T-helper 17 cell (primary cell): ENCODE measurements at regions not wholly inside any gene's neighbourhood (a gene's known extent, or its start where the extent isn't known, plus 50 kb on each side); places are given as distances from the start of the nearest gene placed in this dataset.
"Not testable (repeated sequence)": the region's sequence is repeated elsewhere in the genome, so short reads cannot be mapped to it uniquely, and the experiment has no call there.

Source experiments
- ATAC-seq: fragments of 150-1000 bp; cut with Tn5 transposase; 2 replicates; pipeline ENCODE4 v1.10.0; 2021; ENCODE audit warnings: mild to moderate bottlenecking, moderate library complexity
- DNase-seq, 3 donors: peaks; one replicate each; pipeline versions ENCODE4 v3.0.0 to v3.0.0-alpha.2; 2020 to 2021
- H3K9me3 ChIP-seq: one replicate; pipeline ENCODE4 v1.7.0; 2013; ENCODE audit warnings: low read length, mild to moderate bottlenecking; ENCODE audit not compliant: control insufficient read depth, poor library complexity, severe bottlenecking
- H3K27ac Mint-ChIP-seq: one replicate; pipeline ENCODE4 v1.8.0; 2022; ENCODE audit warnings: mild to moderate bottlenecking, moderate library complexity, mixed read lengths
- H3K27me3 Mint-ChIP-seq: one replicate; pipeline ENCODE4 v1.8.0; 2022; ENCODE audit warnings: mixed read lengths
- H3K36me3 Mint-ChIP-seq: one replicate; pipeline ENCODE4 v1.8.0; 2022; ENCODE audit warnings: low read depth, mixed read lengths
- H3K4me1 Mint-ChIP-seq: one replicate; pipeline ENCODE4 v1.8.0; 2022; ENCODE audit warnings: mild to moderate bottlenecking, mixed read lengths
- H3K4me3 Mint-ChIP-seq: one replicate; pipeline ENCODE4 v1.8.0; 2022; ENCODE audit warnings: mild to moderate bottlenecking, moderate library complexity, mixed read lengths

- no peaks in the 10 kb centered on the region for H3K9me3 ChIP-seq
- no peaks in the 10 kb centered on the region for H3K36me3 Mint-ChIP-seq
- no peak for DNase-seq
- no peak overlapping the region for H3K4me3 Mint-ChIP-seq
- H3K4me1 Mint-ChIP-seq, result no peaks in the 10 kb centered on the region
- no peak overlapping the region for H3K27ac Mint-ChIP-seq
- no peaks in the 10 kb centered on the region for H3K27me3 Mint-ChIP-seq
- ATAC-seq, result no peak
Observed at GRCh38 chr18:71252351-71252865, 963.6 kb downstream of the SOCS6 start.

- Mint-ChIP-seq H3K27me3 (no peaks in the 10 kb centered on the region), H3K4me3 (no peak overlapping the region), H3K36me3 (no peaks in the 10 kb centered on the region), H3K27ac (no peak overlapping the region), H3K4me1 (no peaks in the 10 kb centered on the region)
- DNase-seq, result no peak
- no peak for ATAC-seq
- no peaks in the 10 kb centered on the region for H3K9me3 ChIP-seq
Observed at GRCh38 chr18:71250191-71250590, 961.3 kb downstream of the SOCS6 start.

GRCh38 chr18:71249791-71250190 lies 960.9 kb downstream of the SOCS6 start:
- no peak overlapping the region for H3K27ac Mint-ChIP-seq
- no peaks in the 10 kb centered on the region for H3K27me3 Mint-ChIP-seq
- H3K36me3 Mint-ChIP-seq, result no peaks in the 10 kb centered on the region
- no peaks in the 10 kb centered on the region for H3K4me1 Mint-ChIP-seq
- H3K9me3 ChIP-seq, result no peaks in the 10 kb centered on the region
- DNase-seq, result no peak
- ATAC-seq, result no peak
- no peak overlapping the region for H3K4me3 Mint-ChIP-seq

- no peaks in the 10 kb centered on the region for H3K9me3 ChIP-seq
- Mint-ChIP-seq H3K4me3 (no peak overlapping the region), H3K4me1 (no peaks in the 10 kb centered on the region), H3K27me3 (no peaks in the 10 kb centered on the region), H3K36me3 (no peaks in the 10 kb centered on the region), H3K27ac (no peak overlapping the region)
- ATAC-seq (no peak), DNase-seq (no peak)
Observed at GRCh38 chr18:71242981-71243380, 954.1 kb downstream of the SOCS6 start.

- no peaks in the 10 kb centered on the region for H3K9me3 ChIP-seq
- ATAC-seq (no peak), DNase-seq (no peak)
- no peak overlapping the region for H3K4me3 Mint-ChIP-seq
- no peaks in the 10 kb centered on the region for H3K4me1 Mint-ChIP-seq
- no peak overlapping the region for H3K27ac Mint-ChIP-seq
- no peaks in the 10 kb centered on the region for H3K27me3 Mint-ChIP-seq
- no peaks in the 10 kb centered on the region for H3K36me3 Mint-ChIP-seq
Observed at GRCh38 chr18:71238974-71239624, 950.3 kb downstream of the SOCS6 start.

- ATAC-seq, result no peak
- no peaks in the 10 kb centered on the region for H3K36me3 Mint-ChIP-seq
Observed at GRCh38 chr18:71237641-71238040, 948.8 kb downstream of the SOCS6 start.

GRCh38 chr18:71233177-71233576 lies 944.3 kb downstream of the SOCS6 start:
- DNase-seq (no peak), ATAC-seq (no peak)
- no peaks in the 10 kb centered on the region for H3K9me3 ChIP-seq
- no peaks in the 10 kb centered on the region for H3K4me1 Mint-ChIP-seq
- H3K4me3 Mint-ChIP-seq, result no peak overlapping the region
- no peaks in the 10 kb centered on the region for H3K27me3 Mint-ChIP-seq
- H3K27ac Mint-ChIP-seq, result no peak overlapping the region
- H3K36me3 Mint-ChIP-seq, result no peaks in the 10 kb centered on the region

More at GRCh38 chr18:71237641-71238040, 948.8 kb downstream of the SOCS6 start:
- Mint-ChIP-seq H3K4me3 (no peak overlapping the region), H3K27me3 (no peaks in the 10 kb centered on the region), H3K4me1 (no peaks in the 10 kb centered on the region), H3K27ac (no peak overlapping the region)
- H3K9me3 ChIP-seq, result no peaks in the 10 kb centered on the region
- DNase-seq, result no peak

- DNase-seq (no peak), ATAC-seq (no peak)
- H3K4me1 Mint-ChIP-seq, result no peaks in the 10 kb centered on the region
- no peaks in the 10 kb centered on the region for H3K36me3 Mint-ChIP-seq
- no peak overlapping the region for H3K4me3 Mint-ChIP-seq
- no peaks in the 10 kb centered on the region for H3K27me3 Mint-ChIP-seq
- H3K27ac Mint-ChIP-seq, result no peak overlapping the region
- H3K9me3 ChIP-seq, result no peaks in the 10 kb centered on the region
Observed at GRCh38 chr18:71223486-71223885, 934.6 kb downstream of the SOCS6 start.

GRCh38 chr18:71221405-71221804 lies 932.6 kb downstream of the SOCS6 start:
- no peaks in the 10 kb centered on the region for H3K4me1 Mint-ChIP-seq
- no peak overlapping the region for H3K4me3 Mint-ChIP-seq

GRCh38 chr18:71212739-71213138 lies 923.9 kb downstream of the SOCS6 start:
- H3K27me3 Mint-ChIP-seq, DNase-seq, H3K27ac Mint-ChIP-seq, ATAC-seq, H3K36me3 Mint-ChIP-seq, H3K9me3 ChIP-seq, H3K4me1 Mint-ChIP-seq, H3K4me3 Mint-ChIP-seq: not testable (repeated sequence)

More at GRCh38 chr18:71221405-71221804, 932.6 kb downstream of the SOCS6 start:
- DNase-seq (no peak), ATAC-seq (no peak)
- H3K27ac Mint-ChIP-seq, result no peak overlapping the region
- no peaks in the 10 kb centered on the region for H3K36me3 Mint-ChIP-seq
- H3K27me3 Mint-ChIP-seq, result no peaks in the 10 kb centered on the region
- no peaks in the 10 kb centered on the region for H3K9me3 ChIP-seq

- no peaks in the 10 kb centered on the region for H3K36me3 Mint-ChIP-seq
- H3K4me3 Mint-ChIP-seq, result no peak overlapping the region
- H3K27me3 Mint-ChIP-seq, result no peaks in the 10 kb centered on the region
- H3K4me1 Mint-ChIP-seq, result no peaks in the 10 kb centered on the region
- no peak overlapping the region for H3K27ac Mint-ChIP-seq
- no peaks in the 10 kb centered on the region for H3K9me3 ChIP-seq
- DNase-seq, result no peak
- ATAC-seq, result no peak
Observed at GRCh38 chr18:71212222-71212621, 923.4 kb downstream of the SOCS6 start.

GRCh38 chr18:71209944-71210343 lies 921.1 kb downstream of the SOCS6 start:
- H3K4me1 Mint-ChIP-seq, result no peaks in the 10 kb centered on the region
- H3K27ac Mint-ChIP-seq, result no peak overlapping the region
- H3K9me3 ChIP-seq, result no peaks in the 10 kb centered on the region

GRCh38 chr18:71194438-71194837 lies 905.6 kb downstream of the SOCS6 start:
- ATAC-seq, result no peak
- Mint-ChIP-seq H3K27ac (no peak overlapping the region), H3K27me3 (no peaks in the 10 kb centered on the region), H3K4me1 (no peaks in the 10 kb centered on the region), H3K4me3 (no peak overlapping the region), H3K36me3 (no peaks in the 10 kb centered on the region)
- DNase-seq, result no peak
- H3K9me3 ChIP-seq, result no peaks in the 10 kb centered on the region

More at GRCh38 chr18:71209944-71210343, 921.1 kb downstream of the SOCS6 start:
- DNase-seq, result no peak
- ATAC-seq, result no peak
- Mint-ChIP-seq H3K36me3 (no peaks in the 10 kb centered on the region), H3K4me3 (no peak overlapping the region), H3K27me3 (no peaks in the 10 kb centered on the region)

- Mint-ChIP-seq H3K27me3 (no peaks in the 10 kb centered on the region), H3K36me3 (no peaks in the 10 kb centered on the region), H3K4me1 (no peaks in the 10 kb centered on the region), H3K27ac (no peak overlapping the region), H3K4me3 (no peak overlapping the region)
- ATAC-seq, result no peak
- no peak for DNase-seq
- H3K9me3 ChIP-seq, result no peaks in the 10 kb centered on the region
Observed at GRCh38 chr18:71189581-71189980, 900.7 kb downstream of the SOCS6 start.
